GM19351 (cell line): ENCODE measurements at regions not wholly inside any gene's neighbourhood (a gene's known extent, or its start where the extent isn't known, plus 50 kb on each side); places are given as distances from the start of the nearest gene placed in this dataset.

Experiments
- ATAC-seq: cut with Tn5 transposase; IDR thresholded peaks from one replicate; pipeline ENCODE4 v1.9.1; 2021; ENCODE audit warnings: mild to moderate bottlenecking, moderate library complexity; ENCODE audit not compliant: unreplicated experiment

GRCh38 chr7:85464042-85464651, 277.3 kb upstream of the SEMA3D start:
- no peak for ATAC-seq

DNA sequence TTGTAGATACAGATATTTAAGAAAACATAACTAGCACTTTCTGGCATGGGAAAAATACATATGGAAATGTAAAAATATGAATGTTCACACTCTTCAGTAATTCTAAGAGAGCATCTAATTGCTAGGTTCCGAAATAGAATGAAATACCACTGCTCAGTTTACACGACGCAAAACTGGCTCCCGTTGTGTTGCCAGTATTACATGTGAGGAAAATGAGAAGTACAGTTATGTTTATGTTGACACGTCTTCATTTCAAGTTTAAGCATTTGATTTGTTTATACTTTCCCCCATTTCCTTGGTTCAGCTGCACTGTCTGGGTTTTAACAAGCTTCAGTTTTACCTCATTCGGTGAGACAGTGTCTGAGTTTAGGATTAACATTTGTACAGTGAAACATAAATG, 275.8 kb upstream of the SEMA3D start:
- no peak for ATAC-seq

DNA sequence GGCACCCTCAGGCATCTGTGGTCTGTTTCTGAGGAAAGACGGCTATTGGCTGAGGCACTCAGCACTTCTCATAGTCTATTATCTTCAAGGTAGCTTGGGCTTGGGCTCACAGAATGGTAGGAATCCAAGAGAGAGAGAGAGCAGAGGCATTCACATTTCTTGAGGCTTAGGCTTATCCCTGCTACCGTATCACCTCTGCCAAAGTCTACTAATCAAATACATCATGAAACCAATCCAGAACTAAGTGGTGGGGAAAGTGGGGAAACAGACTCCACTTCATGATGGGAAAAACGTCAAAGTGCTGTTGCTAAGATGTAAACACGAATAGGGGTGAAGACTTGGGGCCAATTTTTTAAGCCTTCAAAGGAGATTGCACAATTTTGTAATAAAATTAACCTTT, 271.1 kb upstream of the SEMA3D start:
- ATAC-seq, result no peak

GRCh38 chr7:85456254-85456653, 269.4 kb upstream of the SEMA3D start:
- ATAC-seq, result no peak

DNA sequence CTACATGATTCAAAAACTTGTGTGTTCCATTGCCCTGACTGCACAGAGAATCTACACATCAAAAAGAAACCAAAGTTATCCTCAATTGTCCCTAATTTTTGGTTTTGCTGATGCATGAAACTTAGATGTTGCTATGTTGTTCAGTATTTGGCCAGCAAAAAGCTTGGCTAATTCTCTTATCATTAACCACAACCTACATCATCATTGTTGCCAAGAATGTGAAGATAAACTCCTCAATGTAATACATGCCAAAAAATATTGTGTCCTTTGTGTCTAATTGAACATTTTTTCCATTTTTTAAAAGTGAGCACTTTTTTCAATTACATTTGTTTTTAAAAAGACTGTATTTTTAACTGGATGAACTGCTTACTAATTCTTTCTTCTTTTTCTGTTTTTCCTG, 268.0 kb upstream of the SEMA3D start:
- ATAC-seq, result no peak

- ATAC-seq, result no peak
Measured at GRCh38 chr7:85452674-85453073, 265.8 kb upstream of the SEMA3D start.

DNA sequence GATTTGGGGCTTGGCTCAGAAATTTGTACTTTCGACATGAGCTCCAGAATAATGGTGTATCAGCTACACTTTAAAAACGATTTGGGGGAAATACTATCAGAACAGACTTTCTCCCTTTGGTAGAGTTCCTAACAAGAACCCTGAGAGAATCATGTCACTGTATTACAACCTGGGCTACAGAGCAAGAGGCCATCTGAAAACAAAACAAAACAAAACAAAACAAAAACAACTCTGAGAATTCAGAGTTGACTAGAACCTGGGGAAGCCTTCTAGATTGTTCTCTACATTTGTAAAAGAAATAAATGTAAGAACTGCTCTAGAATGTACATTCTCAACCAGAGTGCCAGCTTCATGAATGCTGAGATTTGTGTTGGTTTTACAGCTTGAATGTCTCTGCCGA, 262.6 kb upstream of the SEMA3D start:
- ATAC-seq, result no peak

DNA sequence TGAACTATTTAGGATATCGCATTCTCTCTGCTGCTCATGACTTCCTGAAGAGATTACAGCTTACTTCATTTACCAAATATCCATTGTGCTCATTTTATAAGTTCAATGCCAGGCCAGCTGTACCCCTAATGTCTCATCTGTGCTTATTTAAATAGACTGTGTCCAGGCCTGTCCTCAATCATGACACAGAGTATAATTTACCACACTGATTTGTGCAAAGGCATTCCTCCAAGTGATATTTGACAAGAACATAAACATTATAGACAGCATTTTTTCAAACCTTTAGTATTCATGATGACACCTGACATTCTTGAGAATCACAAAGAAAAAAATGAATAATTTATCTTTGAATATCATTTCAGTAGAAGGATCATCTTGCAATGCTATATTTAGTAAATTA, 260.1 kb upstream of the SEMA3D start:
- ATAC-seq, result no peak

DNA sequence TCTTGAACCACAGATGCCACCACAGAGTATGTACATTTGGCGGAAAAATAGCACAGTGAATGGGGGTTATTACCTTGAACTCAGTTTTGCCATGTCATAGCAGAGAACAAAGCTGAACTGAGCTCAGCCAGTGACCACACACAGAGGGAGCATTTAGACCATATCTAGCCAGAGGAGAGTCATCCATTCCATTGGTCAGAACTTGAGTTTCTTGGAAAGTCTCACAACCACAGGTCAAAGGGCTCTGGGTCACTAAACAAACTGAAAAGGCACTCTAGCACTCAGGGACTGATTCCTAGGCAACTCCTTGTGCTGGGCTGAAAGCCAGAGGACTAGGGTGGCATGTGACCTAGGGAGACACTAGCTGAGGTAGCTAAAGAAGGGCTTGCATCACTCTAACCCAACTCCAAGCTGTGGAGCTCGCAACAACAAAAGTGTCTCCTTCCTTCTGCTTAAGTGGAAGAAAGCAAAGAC, 239.7 kb upstream of the SEMA3D start:
- no peak for ATAC-seq

DNA sequence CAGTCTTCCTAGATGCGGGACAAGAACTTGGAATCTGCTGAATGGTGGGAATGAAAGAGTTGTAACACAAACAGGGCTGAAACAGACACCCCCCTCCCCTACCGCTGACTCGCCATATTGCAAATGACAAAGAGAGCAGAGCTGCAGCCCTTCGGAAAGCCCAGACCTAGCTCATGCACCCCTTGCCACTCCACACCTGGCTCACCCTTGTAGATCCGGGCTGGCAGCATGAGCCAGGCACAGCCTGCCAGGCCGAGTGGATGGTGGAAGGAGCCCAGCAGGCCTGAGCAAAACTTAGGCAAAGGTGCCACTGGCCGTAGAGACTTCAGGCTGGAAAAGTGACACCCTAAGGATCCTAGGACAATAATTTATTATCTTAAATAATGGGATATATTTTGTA, 237.4 kb upstream of the SEMA3D start:
- no peak for ATAC-seq

DNA sequence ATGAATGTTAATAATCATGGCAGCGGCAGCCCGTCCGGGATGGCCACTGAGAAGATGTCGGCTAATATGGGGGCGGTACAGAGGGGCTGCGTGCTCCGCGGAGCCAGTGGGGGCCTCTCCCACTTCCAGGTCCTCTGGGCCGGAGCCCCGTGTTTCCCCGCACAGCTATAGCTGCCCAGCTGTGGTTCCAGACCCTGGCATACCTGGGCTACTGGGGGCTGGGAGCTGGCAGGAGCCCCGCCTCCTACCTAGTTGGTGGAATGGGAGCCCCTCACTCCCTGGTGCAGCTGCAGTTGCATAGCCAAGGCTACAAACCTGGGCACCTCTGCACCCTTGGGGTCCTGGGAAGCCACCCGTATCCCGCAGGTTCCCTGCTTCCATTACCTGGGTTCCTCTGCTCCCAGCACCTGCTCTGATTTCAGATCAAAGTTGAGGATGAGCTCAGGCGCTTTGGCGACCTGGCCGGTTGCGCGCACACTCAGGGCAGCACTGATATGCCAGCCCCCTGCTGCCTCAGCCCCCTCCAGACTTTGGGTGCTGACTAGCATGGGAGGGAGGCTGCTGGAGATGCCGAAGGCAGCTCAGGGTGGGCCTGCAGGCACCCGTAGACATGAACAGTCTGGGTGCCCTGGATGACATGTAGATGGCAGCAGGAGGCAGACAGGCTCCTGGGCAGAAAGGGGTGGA, 236.5 kb upstream of the SEMA3D start:
- ATAC-seq, result no peak

DNA sequence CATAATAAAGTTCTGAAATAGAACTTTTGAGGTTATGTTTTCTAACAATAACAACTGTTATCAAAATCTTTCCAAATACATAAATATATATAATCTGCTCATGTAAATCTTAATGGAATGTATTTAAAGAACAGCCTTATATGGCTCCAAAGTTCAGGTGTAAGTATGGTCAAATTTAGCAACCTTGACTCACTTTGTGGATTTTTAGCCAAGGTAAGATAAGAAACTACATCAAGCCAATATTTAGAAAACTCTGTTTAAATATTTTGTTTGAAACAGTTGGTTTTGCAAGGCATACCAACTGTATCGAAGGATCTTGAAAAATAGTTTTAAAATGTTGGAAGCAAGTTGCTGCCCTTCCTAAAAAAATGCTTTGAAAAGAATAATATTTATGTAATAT, 228.9 kb upstream of the SEMA3D start:
- ATAC-seq, result no peak

DNA sequence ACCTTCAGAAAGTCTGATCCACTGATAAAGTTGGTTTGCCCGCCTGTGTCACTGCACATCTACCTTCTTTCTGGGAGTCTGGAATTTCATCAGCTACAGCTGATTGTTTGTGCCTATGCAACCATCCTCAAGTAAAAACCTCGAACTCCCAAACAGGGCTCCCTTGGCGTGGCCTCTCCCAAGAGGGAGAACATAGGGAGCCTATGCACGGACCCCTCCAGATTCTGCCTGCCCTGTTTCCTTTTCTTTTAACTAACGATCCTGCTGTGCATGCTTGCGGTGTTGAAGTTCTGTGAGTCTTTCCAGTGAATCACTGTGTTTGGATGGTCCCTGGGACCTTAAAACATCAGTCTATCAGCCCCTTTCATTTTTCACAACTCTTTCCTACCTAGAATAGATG, 226.9 kb upstream of the SEMA3D start:
- ATAC-seq, result no peak

DNA sequence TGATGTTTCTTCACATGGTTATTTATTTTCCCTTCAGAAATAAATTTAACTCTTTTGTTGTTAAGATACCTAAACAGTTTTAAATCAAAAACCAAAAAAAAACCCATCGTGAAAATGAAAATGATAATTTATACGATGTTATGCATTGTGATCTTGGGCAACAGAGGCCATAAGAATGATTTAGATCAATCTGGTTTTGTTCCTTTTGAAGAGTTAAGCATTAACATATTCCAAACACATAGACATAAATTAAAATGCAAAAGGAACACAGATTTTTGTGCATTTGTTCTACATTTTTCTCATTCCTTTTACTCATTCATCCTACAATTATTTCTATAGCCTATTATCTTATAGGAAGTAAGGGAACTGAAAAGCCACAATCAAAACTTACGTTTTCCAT, 226.1 kb upstream of the SEMA3D start:
- ATAC-seq, result no peak

- ATAC-seq, result no peak
Measured at GRCh38 chr7:85407391-85407790, 220.5 kb upstream of the SEMA3D start.

DNA sequence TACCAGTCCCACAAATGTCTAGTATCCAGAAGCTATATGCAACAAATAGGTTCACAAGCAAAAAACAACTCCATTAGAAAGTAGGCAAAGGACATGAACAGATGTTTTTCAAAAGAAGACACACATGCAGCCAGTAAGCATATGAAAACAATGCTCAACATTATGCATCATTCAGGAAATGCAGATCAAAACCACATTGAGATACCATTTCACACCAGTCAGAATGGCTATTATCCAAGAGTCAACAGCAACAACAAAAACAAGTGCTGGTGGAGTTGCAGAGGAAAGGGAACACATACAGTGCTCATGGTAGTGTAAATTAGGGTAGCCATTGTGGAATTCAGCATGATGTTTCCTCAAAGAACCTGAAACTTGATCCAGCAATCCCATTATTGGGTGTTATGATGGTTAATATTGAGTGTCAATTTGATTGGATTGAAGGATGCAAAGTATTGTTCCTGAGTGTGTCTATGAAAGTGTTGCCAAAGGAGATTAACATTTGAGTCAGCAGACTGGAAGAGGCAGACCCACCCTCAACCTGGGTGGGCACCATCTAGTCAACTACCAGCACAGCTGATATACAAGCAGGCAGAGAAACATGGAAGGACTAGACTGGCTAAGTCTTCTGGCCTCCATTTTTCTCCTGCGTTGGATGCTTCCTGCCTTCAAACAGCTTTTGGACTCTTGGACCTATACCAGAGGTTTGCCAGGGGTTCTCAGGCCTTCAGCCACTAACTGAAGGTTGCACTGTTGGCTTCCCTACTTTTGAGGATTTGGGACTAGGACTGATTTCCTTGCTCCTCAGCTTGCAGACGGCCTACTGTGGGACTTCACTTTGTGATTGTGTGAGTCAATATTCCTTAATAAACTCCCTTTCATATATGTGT, 218.4 kb upstream of the SEMA3D start:
- no peak for ATAC-seq

- no peak for ATAC-seq
Measured at GRCh38 chr7:85396676-85397075, 209.8 kb upstream of the SEMA3D start.

DNA sequence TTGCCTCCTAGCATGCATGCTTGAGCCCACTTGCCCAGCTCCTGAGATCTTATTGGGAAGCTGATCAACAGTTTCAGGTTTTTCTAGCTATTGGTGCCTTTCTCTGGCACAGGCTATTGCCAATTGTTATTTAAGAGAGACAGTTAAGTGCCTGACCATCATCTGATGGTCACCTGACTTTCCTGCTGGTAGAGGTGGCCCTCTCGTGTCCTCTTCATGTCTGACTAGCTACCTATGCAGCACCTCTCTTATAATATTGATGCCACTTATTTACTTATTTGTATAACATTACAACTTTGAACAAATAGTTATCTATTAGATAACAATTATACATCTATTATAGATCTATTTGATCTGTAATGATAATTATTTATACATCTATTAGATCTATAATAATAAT, 205.9 kb upstream of the SEMA3D start:
- no peak for ATAC-seq

DNA sequence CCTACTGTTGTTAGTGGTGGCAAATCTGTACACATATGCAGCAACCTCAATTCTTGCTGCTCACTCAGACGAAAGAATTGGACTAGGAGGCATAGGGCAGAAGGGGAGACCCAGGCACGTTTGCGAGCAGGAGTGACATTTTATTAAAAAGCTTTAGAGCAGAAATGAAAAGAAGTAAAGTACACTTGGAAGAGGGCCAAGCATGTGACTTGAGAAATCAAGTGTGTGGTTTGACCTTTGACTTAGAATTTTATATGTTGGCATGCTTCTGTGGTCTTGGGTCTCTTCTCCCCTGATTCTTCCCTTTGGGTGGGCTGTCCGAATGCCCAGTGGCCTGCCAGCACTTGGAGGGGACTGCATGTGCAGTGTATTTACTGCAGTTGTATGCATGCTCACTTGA, 205.5 kb upstream of the SEMA3D start:
- no peak for ATAC-seq

- ATAC-seq, result no peak
Measured at GRCh38 chr7:85386460-85386859, 199.6 kb upstream of the SEMA3D start.

DNA sequence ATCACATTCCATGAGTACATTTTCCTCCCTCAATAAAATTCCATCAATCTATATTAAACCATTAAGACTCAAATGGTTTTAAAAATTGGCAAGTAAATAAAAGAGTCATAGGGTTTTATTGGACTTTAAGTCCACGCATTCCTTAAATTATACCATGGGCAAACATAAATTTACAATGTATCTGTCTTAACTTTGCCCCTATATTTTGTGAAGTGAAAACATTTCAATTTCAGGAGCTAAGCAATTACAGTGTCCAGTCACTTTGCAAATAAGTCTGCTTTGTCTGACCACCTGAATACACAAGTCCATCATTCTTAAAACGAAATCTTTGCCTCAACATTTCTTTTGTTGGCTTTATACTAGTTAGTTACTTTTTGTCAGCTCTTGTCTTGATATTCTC, 197.5 kb upstream of the SEMA3D start:
- no peak for ATAC-seq

DNA sequence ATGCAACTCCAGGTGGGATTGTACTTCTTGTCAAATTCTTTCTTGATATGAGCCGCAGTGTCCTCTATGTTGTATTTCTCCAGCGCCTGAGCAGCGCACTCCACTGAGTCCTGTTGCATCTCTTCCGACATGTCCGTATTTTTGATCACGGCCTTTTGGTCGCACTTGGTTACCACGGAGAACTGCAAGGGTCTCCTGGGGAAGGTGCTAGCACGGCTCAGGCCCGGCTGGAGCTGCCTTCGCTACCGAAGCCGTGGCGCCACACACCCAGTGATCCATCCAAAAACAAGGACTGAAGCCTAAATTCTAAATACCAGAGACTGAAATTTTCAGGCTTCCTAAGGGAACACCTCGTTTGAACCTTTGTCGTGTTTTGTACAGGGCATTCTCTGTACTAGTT, 194.4 kb upstream of the SEMA3D start:
- ATAC-seq, result no peak
